CD4-positive, CD25-positive, alpha-beta regulatory T cell (primary cell): ENCODE measurements at regions not wholly inside any gene's neighbourhood (a gene's known extent, or its start where the extent isn't known, plus 50 kb on each side); places are given as distances from the start of the nearest gene placed in this dataset.

ENCODE experiments used
- ATAC-seq, 2 donors: fragments of 150-1000 bp; cut with Tn5 transposase; one replicate each; pipeline ENCODE4 v1.10.0; 2021; ENCODE audit warnings: low read depth in 2 of 2, moderate number of reproducible peaks in 2 of 2, moderate library complexity in 1 of 2
- DNase-seq, 3 donors: peaks; one replicate each; pipeline versions ENCODE4 v3.0.0 to v3.0.0-alpha.2; 2012 to 2022; ENCODE audit warnings: mixed read lengths in 1 of 3
- H3K27ac ChIP-seq: one replicate; pipeline ENCODE4 v1.7.0; 2013; ENCODE audit warnings: mild to moderate bottlenecking, low read length; ENCODE audit not compliant: insufficient read depth, poor library complexity, severe bottlenecking
- H3K27me3 ChIP-seq: one replicate; pipeline ENCODE4 v1.7.0; 2013; ENCODE audit warnings: low read length; ENCODE audit not compliant: control insufficient read depth, insufficient read depth
- H3K36me3 ChIP-seq: one replicate; pipeline ENCODE4 v1.7.0; 2013; ENCODE audit warnings: mild to moderate bottlenecking, low read length, moderate library complexity; ENCODE audit not compliant: control insufficient read depth, insufficient read depth
- H3K4me1 ChIP-seq: 2 replicates; pipeline ENCODE4 v1.7.0; 2013; ENCODE audit warnings: mild to moderate bottlenecking, low read length; ENCODE audit not compliant: insufficient read depth, control insufficient read depth, poor library complexity, severe bottlenecking
- H3K4me3 ChIP-seq: one replicate; pipeline ENCODE4 v1.7.0; 2013; ENCODE audit warnings: low read depth, mild to moderate bottlenecking, low read length, moderate library complexity
- H3K9me3 ChIP-seq, 2 experiments: 1 replicate in 1 of 2; 2 replicates in 1 of 2; pipeline ENCODE4 v1.7.0; 2013; ENCODE audit warnings: low read length in 2 of 2, mild to moderate bottlenecking in 1 of 2, moderate library complexity in 1 of 2; ENCODE audit not compliant: control insufficient read depth in 2 of 2
- H3K27ac Mint-ChIP-seq, 3 donors: one replicate each; pipeline ENCODE4 v1.8.0; 2020 to 2022; ENCODE audit warnings: mild to moderate bottlenecking in 3 of 3, mixed read lengths in 3 of 3, moderate library complexity in 2 of 3
- H3K27me3 Mint-ChIP-seq: one replicate; pipeline ENCODE4 v1.8.0; 2022; ENCODE audit warnings: mild to moderate bottlenecking, mixed read lengths
- H3K36me3 Mint-ChIP-seq: one replicate; pipeline ENCODE4 v1.8.0; 2020; ENCODE audit warnings: mixed read lengths
- H3K4me1 Mint-ChIP-seq, 4 donors: one replicate each; pipeline ENCODE4 v1.8.0; 2020 to 2022; ENCODE audit warnings: mixed read lengths in 4 of 4, mild to moderate bottlenecking in 1 of 4
- H3K4me3 Mint-ChIP-seq, 4 donors: one replicate each; pipeline ENCODE4 v1.8.0; 2020 to 2022; ENCODE audit warnings: mild to moderate bottlenecking in 4 of 4, mixed read lengths in 4 of 4, moderate library complexity in 3 of 4
- H3K9me3 Mint-ChIP-seq, 7 donors: one replicate each; pipeline ENCODE4 v1.8.0; 2020 to 2022; ENCODE audit warnings: mixed read lengths in 7 of 7, mild to moderate bottlenecking in 3 of 7, moderate library complexity in 2 of 7

GRCh38 chr12:38540156-38540555 is 223.6 kb downstream of the ALG10B start:
- ATAC-seq (no peak), DNase-seq (no peak)
- H3K36me3 ChIP-seq, result no peaks in the 10 kb centered on the region
- Mint-ChIP-seq H3K27ac (no peak overlapping the region), H3K4me3 (no peak overlapping the region), H3K4me1 (no peaks in the 10 kb centered on the region), H3K27me3 (no peaks in the 10 kb centered on the region), H3K9me3 (peaks cover 2 to 24% (median 9%) of the 10 kb centered on the region in 7 donors), H3K36me3 (no peaks in the 10 kb centered on the region)
- no peaks in the 10 kb centered on the region for H3K4me1 ChIP-seq
- no peaks in the 10 kb centered on the region for H3K27me3 ChIP-seq
- H3K4me3 ChIP-seq, result no peak overlapping the region
- H3K9me3 ChIP-seq, result no peaks in the 10 kb centered on the region
- no peak overlapping the region for H3K27ac ChIP-seq

GRCh38 chr12:38541849-38542248 is 225.3 kb downstream of the ALG10B start:
- H3K27me3 ChIP-seq, result no peaks in the 10 kb centered on the region
- no peaks in the 10 kb centered on the region for H3K36me3 Mint-ChIP-seq
- H3K4me3 Mint-ChIP-seq, result no peak overlapping the region
- H3K27ac ChIP-seq, result no peak overlapping the region
- H3K4me1 Mint-ChIP-seq, result no peaks in the 10 kb centered on the region
- peaks cover 3 to 15% (median 6%) of the 10 kb centered on the region in 7 donors for H3K9me3 Mint-ChIP-seq
- H3K4me3 ChIP-seq, result no peak overlapping the region
- no peak for DNase-seq
- H3K27me3 Mint-ChIP-seq, result no peaks in the 10 kb centered on the region
- H3K36me3 ChIP-seq, result no peaks in the 10 kb centered on the region
- peaks cover 0 to 1% of the 10 kb centered on the region in 2 experiments for H3K9me3 ChIP-seq
- ATAC-seq, result no peak
- H3K27ac Mint-ChIP-seq, result peak overlapping the region in 1 of 3 donors; percentile 53
- H3K4me1 ChIP-seq, result no peaks in the 10 kb centered on the region

GRCh38 chr12:38543151-38543550 is 226.6 kb downstream of the ALG10B start:
- H3K27ac ChIP-seq, result no peak overlapping the region
- H3K4me1 ChIP-seq, result no peaks in the 10 kb centered on the region
- no peaks in the 10 kb centered on the region for H3K36me3 ChIP-seq
- H3K4me1 Mint-ChIP-seq, result no peaks in the 10 kb centered on the region
- no peak overlapping the region for H3K4me3 Mint-ChIP-seq
- DNase-seq, result no peak
- H3K4me3 ChIP-seq, result no peak overlapping the region
- H3K9me3 Mint-ChIP-seq, result peaks cover 5 to 18% (median 9%) of the 10 kb centered on the region in 7 donors
- ATAC-seq, result no peak
- no peak overlapping the region for H3K27ac Mint-ChIP-seq
- no peaks in the 10 kb centered on the region for H3K27me3 Mint-ChIP-seq
- no peaks in the 10 kb centered on the region for H3K27me3 ChIP-seq
- H3K36me3 Mint-ChIP-seq, result no peaks in the 10 kb centered on the region
- H3K9me3 ChIP-seq, result peaks cover 0 to 1% of the 10 kb centered on the region in 2 experiments

- Mint-ChIP-seq H3K27me3 (no peaks in the 10 kb centered on the region), H3K36me3 (no peaks in the 10 kb centered on the region), H3K4me1 (no peaks in the 10 kb centered on the region), H3K4me3 (no peak overlapping the region), H3K27ac (no peak overlapping the region), H3K9me3 (peaks cover 3 to 11% (median 6%) of the 10 kb centered on the region in 7 donors)
- Histone ChIP-seq H3K27me3 (no peaks in the 10 kb centered on the region), H3K36me3 (no peaks in the 10 kb centered on the region), H3K27ac (no peak overlapping the region), H3K4me1 (no peaks in the 10 kb centered on the region), H3K4me3 (no peak overlapping the region), H3K9me3 (peaks cover 0 to 1% of the 10 kb centered on the region in 2 experiments)
- DNase-seq (no peak), ATAC-seq (no peak)
These were observed 227.9 kb downstream of the ALG10B start for GRCh38 chr12:38544330-38545066.

GRCh38 chr12:38547586-38547985 is 231.0 kb downstream of the ALG10B start:
- no peaks in the 10 kb centered on the region for H3K4me1 ChIP-seq
- Mint-ChIP-seq H3K27me3 (peaks cover 4% of the 10 kb centered on the region), H3K36me3 (no peaks in the 10 kb centered on the region)

GRCh38 chr12:38555620-38556591 is 239.3 kb downstream of the ALG10B start:
- Mint-ChIP-seq H3K27me3 (no peaks in the 10 kb centered on the region), H3K9me3 (peaks cover 0 to 8% (median 3%) of the 10 kb centered on the region in 7 donors), H3K36me3 (no peaks in the 10 kb centered on the region), H3K27ac (no peak overlapping the region), H3K4me3 (no peak overlapping the region), H3K4me1 (no peaks in the 10 kb centered on the region)
- H3K27me3 ChIP-seq, result no peaks in the 10 kb centered on the region
- no peak overlapping the region for H3K4me3 ChIP-seq
- ATAC-seq (no peak), DNase-seq (no peak)
- H3K9me3 ChIP-seq, result peaks cover 0 to 5% of the 10 kb centered on the region in 2 experiments
- H3K27ac ChIP-seq, result no peak overlapping the region
- H3K36me3 ChIP-seq, result no peaks in the 10 kb centered on the region
- no peaks in the 10 kb centered on the region for H3K4me1 ChIP-seq

More at GRCh38 chr12:38547586-38547985, 231.0 kb downstream of the ALG10B start:
- H3K4me1 Mint-ChIP-seq, result no peaks in the 10 kb centered on the region
- H3K27me3 ChIP-seq, result no peaks in the 10 kb centered on the region
- no peaks in the 10 kb centered on the region for H3K36me3 ChIP-seq
- ATAC-seq (no peak), DNase-seq (no peak)
- H3K27ac ChIP-seq, result no peak overlapping the region
- H3K9me3 ChIP-seq, result peaks cover 1 to 5% of the 10 kb centered on the region in 2 experiments
- no peak overlapping the region for H3K27ac Mint-ChIP-seq
- H3K4me3 ChIP-seq, result no peak overlapping the region
- peaks cover 1 to 14% (median 6%) of the 10 kb centered on the region in 7 donors for H3K9me3 Mint-ChIP-seq
- H3K4me3 Mint-ChIP-seq, result no peak overlapping the region

- Histone ChIP-seq H3K9me3 (peaks cover 0 to 5% of the 10 kb centered on the region in 2 experiments), H3K36me3 (no peaks in the 10 kb centered on the region), H3K4me3 (no peak overlapping the region), H3K27ac (no peak overlapping the region), H3K27me3 (no peaks in the 10 kb centered on the region), H3K4me1 (no peaks in the 10 kb centered on the region)
- H3K36me3 Mint-ChIP-seq, result no peaks in the 10 kb centered on the region
- H3K27ac Mint-ChIP-seq, result no peak overlapping the region
- no peaks in the 10 kb centered on the region for H3K4me1 Mint-ChIP-seq
- H3K27me3 Mint-ChIP-seq, result no peaks in the 10 kb centered on the region
- no peak for ATAC-seq
- H3K4me3 Mint-ChIP-seq, result no peak overlapping the region
- H3K9me3 Mint-ChIP-seq, result peaks cover 0 to 8% (median 4%) of the 10 kb centered on the region in 7 donors
- no peak for DNase-seq
These were observed 240.1 kb downstream of the ALG10B start for GRCh38 chr12:38556647-38557046.
